ENCODE measurements at regions not wholly inside any gene's neighbourhood (a gene's known extent, or its start where the extent isn't known, plus 50 kb on each side); places are given as distances from the start of the nearest gene placed in this dataset.

GRCh38 chr9:90245661-90246060 is 397.0 kb downstream of the DIRAS2 start:
- TF ChIP-seq, protein P1, sequence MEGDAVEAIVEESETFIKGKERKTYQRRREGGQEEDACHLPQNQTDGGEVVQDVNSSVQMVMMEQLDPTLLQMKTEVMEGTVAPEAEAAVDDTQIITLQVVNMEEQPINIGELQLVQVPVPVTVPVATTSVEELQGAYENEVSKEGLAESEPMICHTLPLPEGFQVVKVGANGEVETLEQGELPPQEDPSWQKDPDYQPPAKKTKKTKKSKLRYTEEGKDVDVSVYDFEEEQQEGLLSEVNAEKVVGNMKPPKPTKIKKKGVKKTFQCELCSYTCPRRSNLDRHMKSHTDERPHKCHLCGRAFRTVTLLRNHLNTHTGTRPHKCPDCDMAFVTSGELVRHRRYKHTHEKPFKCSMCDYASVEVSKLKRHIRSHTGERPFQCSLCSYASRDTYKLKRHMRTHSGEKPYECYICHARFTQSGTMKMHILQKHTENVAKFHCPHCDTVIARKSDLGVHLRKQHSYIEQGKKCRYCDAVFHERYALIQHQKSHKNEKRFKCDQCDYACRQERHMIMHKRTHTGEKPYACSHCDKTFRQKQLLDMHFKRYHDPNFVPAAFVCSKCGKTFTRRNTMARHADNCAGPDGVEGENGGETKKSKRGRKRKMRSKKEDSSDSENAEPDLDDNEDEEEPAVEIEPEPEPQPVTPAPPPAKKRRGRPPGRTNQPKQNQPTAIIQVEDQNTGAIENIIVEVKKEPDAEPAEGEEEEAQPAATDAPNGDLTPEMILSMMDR (conservative IDR thresholded peaks at IDR 0.05; ENCODE audit: low read length), result no peak
- TF ChIP-seq EZH2phosphoT487 (IDR thresholded peaks at IDR 0.05; ENCODE audit: borderline replicate concordance, low read depth, low read length), result no peak

Measured in OCI-LY7 (cell line).